Thyroid gland (tissue), 4 donors: ENCODE measurements at regions not wholly inside any gene's neighbourhood (a gene's known extent, or its start where the extent isn't known, plus 50 kb on each side); places are given as distances from the start of the nearest gene placed in this dataset.

Experiments used
- DNase-seq, 2 donors: peaks; one replicate each; pipeline ENCODE4 v3.0.0-alpha.2; 2019
- H3K27ac ChIP-seq, 3 donors: fragments of 200-600 bp; sonication (generic); 1 replicate in 2 of 3; 2 replicates in 1 of 3; pipeline ENCODE4 v1.5.1; 2016 to 2019; ENCODE audit warnings: mild to moderate bottlenecking in 1 of 3, moderate library complexity in 1 of 3
- H3K27me3 ChIP-seq: fragments of 200-600 bp; sonication (generic); one replicate; pipeline ENCODE4 v1.5.1; 2019
- H3K36me3 ChIP-seq, 2 donors: fragments of 200-600 bp; sonication (generic); one replicate each; pipeline ENCODE4 v1.5.1; 2016 to 2019
- H3K4me1 ChIP-seq, 2 donors: fragments of 200-600 bp; sonication (generic); one replicate each; pipeline ENCODE4 v1.5.1; 2017 to 2019
- H3K4me3 ChIP-seq, 3 donors: fragments of 200-600 bp; sonication (generic); replicated peaks in 1 of 3; 1 replicate in 2 of 3; 2 replicates in 1 of 3; pipeline ENCODE4 v1.5.1; 2016; ENCODE audit warnings: mild to moderate bottlenecking in 1 of 3
- H3K9me3 ChIP-seq: fragments of 200-600 bp; sonication (generic); one replicate; pipeline ENCODE4 v1.5.1; 2017
- CTCF ChIP-seq, 6 experiments: fragments of 200-600 bp in 3 of 6; fragments of 450-650 bp in 3 of 6; sonication (generic) in 3 of 6; IDR thresholded peaks; one replicate each; pipeline ENCODE4 v1.5.1; 2016 to 2019; ENCODE audit warnings: antibody characterized with exemption in 6 of 6, mild to moderate bottlenecking in 2 of 6, inconsistent platforms in 1 of 6, moderate library complexity in 1 of 6
- POLR2A ChIP-seq, 2 donors: fragments of 450-650 bp; IDR thresholded peaks; one replicate each; pipeline ENCODE4 v1.6.1; 2017; ENCODE audit warnings: antibody characterized with exemption in 2 of 2, mild to moderate bottlenecking in 2 of 2, moderate library complexity in 1 of 2
- WGBS, 2 donors: methylation state at CpG; one replicate each; pipeline ENCODE4 v1.1.5; 2017; 5-methylcytosine and 5-hydroxymethylcytosine counted together
- intact Hi-C: fragments of 100-400 bp; cut with DNase I; formaldehyde crosslinking; loops from one replicate; pipeline ENCODE4 v1.15.1; 2023

GRCh38 chr5:63070001-63070400, 491.4 kb downstream of the LRRC70 start:
- H3K27ac ChIP-seq, result no peak overlapping the region
- H3K4me1 ChIP-seq, result no peaks in the 10 kb centered on the region
- H3K4me3 ChIP-seq, result no peak overlapping the region
- H3K36me3 ChIP-seq, result no peaks in the 10 kb centered on the region
- no peak for TF ChIP-seq POLR2A (IDR thresholded peaks at IDR 0.05)
- TF ChIP-seq CTCF (IDR thresholded peaks at IDR 0.05), result no peak
- H3K9me3 ChIP-seq, result no peaks in the 10 kb centered on the region
- 71 to 76% methylated on average over 3 of the region's 3 CpGs for WGBS, 2 donors
- intact Hi-C loops, result no loop called here
- DNase-seq, result no peak
- no peaks in the 10 kb centered on the region for H3K27me3 ChIP-seq

DNA sequence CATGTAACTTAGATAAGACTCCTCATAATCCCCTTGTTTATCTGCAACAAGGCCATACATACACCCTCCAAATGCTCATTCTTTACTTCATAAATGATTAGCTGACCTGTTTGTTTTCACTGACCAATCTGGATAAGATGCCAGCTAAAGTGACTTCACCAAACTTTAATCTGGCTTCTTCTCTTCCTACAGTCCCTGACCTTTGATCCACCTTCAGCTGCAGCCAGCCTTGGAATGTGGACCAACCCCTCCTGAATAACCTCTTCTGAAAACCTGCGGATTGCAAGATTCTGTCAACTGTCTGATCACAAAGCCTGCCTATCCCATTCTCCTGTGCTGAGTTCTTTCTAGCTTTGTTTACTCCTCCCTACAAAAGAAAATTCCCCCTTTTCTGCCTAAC, 476.8 kb downstream of the LRRC70 start:
- no peak for TF ChIP-seq POLR2A (IDR thresholded peaks at IDR 0.05)
- TF ChIP-seq CTCF (IDR thresholded peaks at IDR 0.05), result no peak
- H3K36me3 ChIP-seq, result no peaks in the 10 kb centered on the region
- H3K4me3 ChIP-seq, result no peak overlapping the region
- no peaks in the 10 kb centered on the region for H3K27me3 ChIP-seq
- H3K27ac ChIP-seq, result no peak overlapping the region
- H3K9me3 ChIP-seq, result no peaks in the 10 kb centered on the region
- peak in 1 of 2 donors; percentile 6 for DNase-seq
- 41 to 60% methylated on average over 1 of the region's 1 CpG for WGBS, 2 donors
- H3K4me1 ChIP-seq, result peaks cover 0 to 5% of the 10 kb centered on the region in 2 donors
- intact Hi-C loops, result no loop called here

- peak; percentile 3 to 32 for DNase-seq
- WGBS, 2 donors, result 72 to 75% methylated on average over 6 of the region's 6 CpGs
Measured at GRCh38 chr5:63053019-63053638, 474.5 kb downstream of the LRRC70 start.

DNA sequence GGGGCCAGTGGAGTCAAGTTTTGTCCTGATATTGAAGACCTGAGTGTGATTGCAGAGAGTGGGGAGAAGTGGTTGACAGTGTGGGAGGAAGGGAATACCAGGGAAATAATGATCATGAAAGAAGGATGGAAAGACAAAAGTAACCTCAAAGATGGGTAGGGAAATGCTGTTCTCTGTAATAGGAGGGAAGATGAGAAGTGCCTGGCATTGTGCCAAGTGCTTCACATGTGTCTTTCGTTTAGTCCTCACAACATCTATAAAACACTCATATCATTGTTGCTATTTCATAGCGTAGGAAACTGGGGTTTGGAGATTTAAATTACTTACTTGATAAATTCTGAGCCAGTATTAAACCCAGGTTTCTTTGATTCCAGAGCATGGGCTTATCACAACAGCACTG, 472.3 kb downstream of the LRRC70 start:
- 59 to 73% methylated on average over 2 of the region's 2 CpGs for WGBS, 2 donors
- no peak for TF ChIP-seq CTCF (IDR thresholded peaks at IDR 0.05)
- no peak for TF ChIP-seq POLR2A (IDR thresholded peaks at IDR 0.05)
- Histone ChIP-seq H3K4me1 (peaks cover 0 to 5% of the 10 kb centered on the region in 2 donors), H3K27ac (no peak overlapping the region), H3K9me3 (no peaks in the 10 kb centered on the region), H3K4me3 (no peak overlapping the region), H3K36me3 (no peaks in the 10 kb centered on the region), H3K27me3 (no peaks in the 10 kb centered on the region)
- intact Hi-C loops, result no loop called here
- no peak for DNase-seq

More at GRCh38 chr5:63053019-63053638, 474.5 kb downstream of the LRRC70 start:
- peaks cover 0 to 5% of the 10 kb centered on the region in 2 donors for H3K4me1 ChIP-seq
- peak overlapping the region in 1 of 3 donors; percentile 31 for H3K27ac ChIP-seq
- no peaks in the 10 kb centered on the region for H3K36me3 ChIP-seq
- H3K9me3 ChIP-seq, result no peaks in the 10 kb centered on the region
- intact Hi-C loops, result no loop called here
- TF ChIP-seq POLR2A (IDR thresholded peaks at IDR 0.05) (no peak), CTCF (IDR thresholded peaks at IDR 0.05) (no peak)
- no peak overlapping the region for H3K4me3 ChIP-seq
- no peaks in the 10 kb centered on the region for H3K27me3 ChIP-seq

DNA sequence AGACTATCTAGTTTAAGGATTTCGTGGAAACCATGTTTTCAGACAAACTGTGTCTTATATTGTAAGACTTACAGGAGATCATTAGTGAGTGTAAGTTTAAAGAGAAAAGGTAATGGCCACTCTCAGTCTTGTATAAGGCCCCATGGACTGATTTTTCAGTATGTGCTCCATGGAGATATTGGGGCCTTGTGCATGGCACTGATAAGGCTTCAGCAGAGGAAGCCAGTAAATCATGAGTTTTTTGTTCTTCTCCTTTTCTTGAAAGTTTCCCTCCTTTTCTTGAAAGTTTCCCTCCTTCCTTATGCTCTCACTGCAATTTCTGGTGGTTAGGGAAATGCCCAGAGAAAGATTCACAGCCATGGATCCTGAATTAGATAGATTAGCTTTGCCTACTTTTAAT, 471.3 kb downstream of the LRRC70 start:
- DNase-seq, result no peak
- Histone ChIP-seq H3K4me1 (no peaks in the 10 kb centered on the region), H3K4me3 (no peak overlapping the region), H3K9me3 (no peaks in the 10 kb centered on the region), H3K27me3 (no peaks in the 10 kb centered on the region), H3K27ac (no peak overlapping the region), H3K36me3 (no peaks in the 10 kb centered on the region)
- intact Hi-C loops, result no loop called here
- TF ChIP-seq CTCF (IDR thresholded peaks at IDR 0.05), result no peak
- no peak for TF ChIP-seq POLR2A (IDR thresholded peaks at IDR 0.05)
- WGBS, 2 donors, result 81 to 88% methylated on average over 1 of the region's 1 CpG
